ENCODE measurements at regions not wholly inside any gene's neighbourhood (a gene's known extent, or its start where the extent isn't known, plus 50 kb on each side); places are given as distances from the start of the nearest gene placed in this dataset.
"Not testable (repeated sequence)": the region's sequence is repeated elsewhere in the genome, so short reads cannot be mapped to it uniquely, and the experiment has no call there.

GRCh38 chr6:159594106-159594749 is 98.8 kb downstream of the SOD2 start:
- no peak for DNase-seq

- DNase-seq = no peak
Observed at GRCh38 chr6:159590835-159591234, 102.2 kb downstream of the SOD2 start.

- DNase-seq = no peak
Observed at GRCh38 chr6:159586684-159587083, 106.4 kb downstream of the SOD2 start.

- no peak for DNase-seq
Observed at GRCh38 chr6:159582736-159583135, 110.3 kb downstream of the SOD2 start.

GRCh38 chr6:159578629-159579028 is 114.4 kb downstream of the SOD2 start:
- DNase-seq = no peak

GRCh38 chr6:159577564-159577963 is 115.5 kb downstream of the SOD2 start:
- no peak for DNase-seq

- DNase-seq = no peak
Observed at GRCh38 chr6:159572439-159573110, 120.5 kb downstream of the SOD2 start.

GRCh38 chr6:159565181-159565710 is 127.8 kb downstream of the SOD2 start:
- no peak for DNase-seq

- DNase-seq = no peak
Observed at GRCh38 chr6:159564456-159564855, 128.6 kb downstream of the SOD2 start.

- no peak for DNase-seq
Observed at GRCh38 chr6:159557031-159557430, 136.0 kb downstream of the SOD2 start.

GRCh38 chr6:159555082-159555875 is 137.8 kb downstream of the SOD2 start:
- DNase-seq = no peak

GRCh38 chr6:159541296-159541695 is 151.7 kb downstream of the SOD2 start:
- DNase-seq = no peak

GRCh38 chr6:159540883-159541282 is 152.2 kb downstream of the SOD2 start:
- no peak for DNase-seq

- DNase-seq = no peak
Observed at GRCh38 chr6:159540152-159540551, 152.9 kb downstream of the SOD2 start.

- DNase-seq = not testable (repeated sequence)
Observed at GRCh38 chr6:159538031-159538430, 155.0 kb downstream of the SOD2 start.

GRCh38 chr6:159535656-159536350 is 157.2 kb downstream of the SOD2 start:
- DNase-seq = no peak

- DNase-seq = no peak
Observed at GRCh38 chr6:159533568-159533967, 159.5 kb downstream of the SOD2 start.

GRCh38 chr6:159533016-159533415 is 160.0 kb downstream of the SOD2 start:
- DNase-seq = no peak

GRCh38 chr6:159532155-159532554 is 160.9 kb downstream of the SOD2 start:
- no peak for DNase-seq

- DNase-seq = no peak
Observed at GRCh38 chr6:159529934-159530333, 163.1 kb downstream of the SOD2 start.

GRCh38 chr6:159527351-159527750 is 165.7 kb downstream of the SOD2 start:
- DNase-seq = no peak

- no peak for DNase-seq
Observed at GRCh38 chr6:159525445-159526025, 167.5 kb downstream of the SOD2 start.

Measured in NCI-H510A treated with DMSO at 0.1 percent for 48 hours (cell line).